ENCODE measurements at regions not wholly inside any gene's neighbourhood (a gene's known extent, or its start where the extent isn't known, plus 50 kb on each side); places are given as distances from the start of the nearest gene placed in this dataset.
"Not testable (repeated sequence)": the region's sequence is repeated elsewhere in the genome, so short reads cannot be mapped to it uniquely, and the experiment has no call there.

GRCh38 chr4:126386512-126386911 is 1071.8 kb downstream of the FAT4 start:
- DNase-seq = no peak

- no peak for DNase-seq
Measured at GRCh38 chr4:126395664-126396063, 1080.9 kb downstream of the FAT4 start.

- no peak for DNase-seq
Measured at GRCh38 chr4:126396121-126396520, 1081.4 kb downstream of the FAT4 start.

GRCh38 chr4:126396703-126397102 is 1081.9 kb downstream of the FAT4 start:
- no peak for DNase-seq

GRCh38 chr4:126404549-126404948 is 1089.8 kb downstream of the FAT4 start:
- DNase-seq = no peak

- no peak for DNase-seq
Measured at GRCh38 chr4:126405369-126405982, 1090.7 kb downstream of the FAT4 start.

- no peak for DNase-seq
Measured at GRCh38 chr4:126409746-126410145, 1095.0 kb downstream of the FAT4 start.

GRCh38 chr4:126411047-126411446 is 1096.3 kb downstream of the FAT4 start:
- no peak for DNase-seq

GRCh38 chr4:126412310-126412709 is 1097.6 kb downstream of the FAT4 start:
- DNase-seq = not testable (repeated sequence)

- DNase-seq = no peak
Measured at GRCh38 chr4:126414741-126415140, 1100.0 kb downstream of the FAT4 start.

- no peak for DNase-seq
Measured at GRCh38 chr4:126419266-126419665, 1104.5 kb downstream of the FAT4 start.

- DNase-seq = no peak
Measured at GRCh38 chr4:126427853-126428252, 1113.1 kb downstream of the FAT4 start.

GRCh38 chr4:126431049-126431448 is 1116.3 kb downstream of the FAT4 start:
- DNase-seq = no peak

GRCh38 chr4:126435491-126435890 is 1120.7 kb downstream of the FAT4 start:
- no peak for DNase-seq

- no peak for DNase-seq
Measured at GRCh38 chr4:126440297-126440696, 1125.5 kb downstream of the FAT4 start.

GRCh38 chr4:126441173-126442035 is 1126.6 kb downstream of the FAT4 start:
- DNase-seq = no peak

- no peak for DNase-seq
Measured at GRCh38 chr4:126445596-126445995, 1130.8 kb downstream of the FAT4 start.

GRCh38 chr4:126446917-126447316 is 1132.2 kb downstream of the FAT4 start:
- DNase-seq = no peak

GRCh38 chr4:126448086-126448845 is 1133.5 kb downstream of the FAT4 start:
- DNase-seq = no peak

- DNase-seq = no peak
Measured at GRCh38 chr4:126451237-126451873, 1136.6 kb downstream of the FAT4 start.

GRCh38 chr4:126455865-126456264 is 1141.1 kb downstream of the FAT4 start:
- no peak for DNase-seq

- DNase-seq = no peak
Measured at GRCh38 chr4:126458993-126459392, 1144.2 kb downstream of the FAT4 start.

- no peak for DNase-seq
Measured at GRCh38 chr4:126465341-126465740, 1150.6 kb downstream of the FAT4 start.
